ENCODE measurements at regions not wholly inside any gene's neighbourhood (a gene's known extent, or its start where the extent isn't known, plus 50 kb on each side); places are given as distances from the start of the nearest gene placed in this dataset.

DNA sequence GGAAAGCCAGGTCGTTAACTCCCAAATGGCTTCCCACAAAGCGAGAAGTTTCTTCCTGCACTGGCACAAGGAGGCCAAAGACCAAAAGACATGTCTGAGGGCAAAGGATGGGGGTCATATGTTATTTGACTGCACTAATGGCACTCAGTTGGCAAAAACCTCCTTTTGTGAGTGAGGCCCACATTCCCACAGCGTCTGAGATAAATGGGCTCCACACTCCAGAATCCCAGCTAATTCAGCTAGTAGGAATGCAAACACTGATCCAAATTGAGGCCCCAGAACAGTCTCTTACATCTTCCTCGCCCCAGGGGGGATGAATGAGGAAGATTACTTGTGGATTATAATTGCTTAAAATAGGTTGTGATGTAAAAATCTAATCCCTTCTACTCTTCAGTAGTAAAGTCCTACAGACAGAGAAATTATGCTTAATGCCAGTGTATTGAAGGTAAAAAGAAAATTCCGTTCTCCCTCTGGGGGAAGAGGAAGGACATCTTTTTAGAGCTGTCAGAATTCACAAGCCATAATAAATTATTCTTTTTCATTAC lies 86.4 kb upstream of the PIWIL1 start:
- no peak overlapping the region for H3K4me3 Mint-ChIP-seq (ENCODE audit: unreplicated experiment)
- no peaks in the 10 kb centered on the region for H3K27me3 ChIP-seq (replicated peaks; ENCODE audit: control insufficient read depth, insufficient read depth, low read length)
- H3K4me3 ChIP-seq (ENCODE audit: low read depth, low read length) = no peak overlapping the region
- CTCF ChIA-PET = no interaction called here
- no TSS peak for BruUV-seq (replicated peaks)
- H3K36me3 Mint-ChIP-seq (ENCODE audit: insufficient read depth, unreplicated experiment) = no peaks in the 10 kb centered on the region
- TF ChIP-seq, protein P1, sequence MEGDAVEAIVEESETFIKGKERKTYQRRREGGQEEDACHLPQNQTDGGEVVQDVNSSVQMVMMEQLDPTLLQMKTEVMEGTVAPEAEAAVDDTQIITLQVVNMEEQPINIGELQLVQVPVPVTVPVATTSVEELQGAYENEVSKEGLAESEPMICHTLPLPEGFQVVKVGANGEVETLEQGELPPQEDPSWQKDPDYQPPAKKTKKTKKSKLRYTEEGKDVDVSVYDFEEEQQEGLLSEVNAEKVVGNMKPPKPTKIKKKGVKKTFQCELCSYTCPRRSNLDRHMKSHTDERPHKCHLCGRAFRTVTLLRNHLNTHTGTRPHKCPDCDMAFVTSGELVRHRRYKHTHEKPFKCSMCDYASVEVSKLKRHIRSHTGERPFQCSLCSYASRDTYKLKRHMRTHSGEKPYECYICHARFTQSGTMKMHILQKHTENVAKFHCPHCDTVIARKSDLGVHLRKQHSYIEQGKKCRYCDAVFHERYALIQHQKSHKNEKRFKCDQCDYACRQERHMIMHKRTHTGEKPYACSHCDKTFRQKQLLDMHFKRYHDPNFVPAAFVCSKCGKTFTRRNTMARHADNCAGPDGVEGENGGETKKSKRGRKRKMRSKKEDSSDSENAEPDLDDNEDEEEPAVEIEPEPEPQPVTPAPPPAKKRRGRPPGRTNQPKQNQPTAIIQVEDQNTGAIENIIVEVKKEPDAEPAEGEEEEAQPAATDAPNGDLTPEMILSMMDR (IDR thresholded peaks at IDR 0.05; ENCODE audit: insufficient read depth in 1 of 2, low read depth in 1 of 2, low read length in 1 of 2, severe bottlenecking in 1 of 2, unreplicated experiment in 1 of 2) = no peak
- H3K9me3 Mint-ChIP-seq (ENCODE audit: unreplicated experiment) = no peaks in the 10 kb centered on the region
- POLR2A ChIA-PET = no interaction called here
- no peaks in the 10 kb centered on the region for H3K4me1 Mint-ChIP-seq (ENCODE audit: low read depth, unreplicated experiment)
- no peaks in the 10 kb centered on the region for H3K4me1 ChIP-seq
- no peaks in the 10 kb centered on the region for H3K36me3 ChIP-seq (ENCODE audit: control insufficient read depth, insufficient read depth, low read length)
- no peaks in the 10 kb centered on the region for H3K9me3 ChIP-seq
- no peak for DNase-seq
- intact Hi-C loops (cut with micrococcal nuclease; ENCODE audit: unreplicated experiment) = no loop called here
- no peak overlapping the region for H3K27ac Mint-ChIP-seq (ENCODE audit: unreplicated experiment)
- H3K27me3 Mint-ChIP-seq (ENCODE audit: insufficient read depth, unreplicated experiment) = peaks cover 2% of the 10 kb centered on the region

DNA sequence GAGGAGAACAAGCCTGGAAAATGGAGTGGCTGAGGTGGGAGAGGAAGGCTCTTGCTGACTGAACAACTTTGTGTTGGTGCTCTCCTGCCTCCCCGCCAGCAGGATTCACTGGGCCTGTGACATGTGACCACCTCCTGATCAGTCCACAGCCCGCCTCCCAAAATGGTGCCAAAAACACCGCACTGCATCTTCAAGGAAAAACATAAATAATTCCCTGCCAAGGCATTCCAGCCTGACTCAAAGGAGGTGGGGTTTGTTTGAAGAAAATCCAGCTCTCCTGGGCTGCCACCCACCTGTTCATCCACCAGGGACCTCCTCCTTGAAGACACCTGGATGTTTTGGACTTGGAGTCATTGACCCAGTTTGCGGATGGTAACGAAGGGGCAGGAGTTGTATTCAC lies 83.8 kb upstream of the PIWIL1 start:
- Mint-ChIP-seq H3K4me3 (ENCODE audit: unreplicated experiment) (no peak overlapping the region), H3K4me1 (ENCODE audit: low read depth, unreplicated experiment) (no peaks in the 10 kb centered on the region), H3K9me3 (ENCODE audit: unreplicated experiment) (no peaks in the 10 kb centered on the region), H3K36me3 (ENCODE audit: insufficient read depth, unreplicated experiment) (no peaks in the 10 kb centered on the region), H3K27me3 (ENCODE audit: insufficient read depth, unreplicated experiment) (no peaks in the 10 kb centered on the region), H3K27ac (ENCODE audit: unreplicated experiment) (no peak overlapping the region)
- no peaks in the 10 kb centered on the region for H3K4me1 ChIP-seq
- no peak for DNase-seq
- no peaks in the 10 kb centered on the region for H3K27me3 ChIP-seq (replicated peaks; ENCODE audit: control insufficient read depth, insufficient read depth, low read length)
- intact Hi-C loops (cut with micrococcal nuclease; ENCODE audit: unreplicated experiment) = no loop called here
- no TSS peak for BruUV-seq (replicated peaks)
- ChIA-PET POLR2A (no interaction called here), CTCF (no interaction called here)
- TF ChIP-seq, protein P1 (IDR thresholded peaks at IDR 0.05; ENCODE audit: insufficient read depth in 1 of 2, low read depth in 1 of 2, low read length in 1 of 2, severe bottlenecking in 1 of 2, unreplicated experiment in 1 of 2) = no peak
- no peak overlapping the region for H3K4me3 ChIP-seq (ENCODE audit: low read depth, low read length)
- no peaks in the 10 kb centered on the region for H3K36me3 ChIP-seq (ENCODE audit: control insufficient read depth, insufficient read depth, low read length)
- H3K9me3 ChIP-seq = no peaks in the 10 kb centered on the region

DNA sequence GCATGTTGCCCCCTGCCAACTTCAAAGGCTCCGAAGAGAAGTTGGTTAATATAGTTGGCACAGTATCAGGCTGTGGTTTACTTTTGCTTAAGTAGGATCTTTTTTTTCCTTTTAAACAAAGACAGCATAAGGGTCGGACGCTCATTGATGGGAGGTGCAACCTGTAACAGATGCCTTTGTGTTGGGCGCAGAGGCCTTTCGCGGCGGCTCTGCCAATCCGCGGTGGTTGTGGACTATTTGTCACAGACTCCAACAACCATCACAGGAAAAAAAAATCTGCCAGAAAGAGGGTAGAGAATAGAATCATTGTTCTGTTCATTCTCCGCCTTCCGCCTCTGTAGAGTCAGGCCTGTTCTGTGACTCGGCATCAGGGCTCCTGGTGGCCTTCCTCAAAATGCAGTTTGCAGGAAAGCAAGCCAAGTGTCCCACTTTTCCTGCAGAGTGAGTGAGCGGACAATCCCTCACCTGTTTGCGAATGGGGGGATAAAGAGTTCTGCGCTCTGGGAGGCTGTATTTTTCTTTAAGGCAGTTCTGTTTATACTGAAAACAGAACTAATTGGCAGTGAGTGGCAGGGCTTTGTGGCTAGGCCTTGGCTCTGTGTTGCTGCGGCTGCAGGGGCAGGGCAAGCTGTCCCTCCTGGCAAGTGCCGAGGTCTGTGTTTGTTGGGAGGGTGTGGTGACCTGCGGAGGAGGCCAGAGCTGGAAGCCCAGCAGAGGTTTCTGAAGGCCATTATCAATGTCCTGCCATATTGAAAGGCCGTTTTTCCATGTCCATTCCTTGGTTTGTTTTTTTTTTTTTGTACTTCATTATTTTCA lies 83.0 kb upstream of the PIWIL1 start:
- H3K4me1 ChIP-seq = no peaks in the 10 kb centered on the region
- Mint-ChIP-seq H3K27ac (ENCODE audit: unreplicated experiment) (no peak overlapping the region), H3K4me3 (ENCODE audit: unreplicated experiment) (no peak overlapping the region), H3K4me1 (ENCODE audit: low read depth, unreplicated experiment) (no peaks in the 10 kb centered on the region), H3K27me3 (ENCODE audit: insufficient read depth, unreplicated experiment) (no peaks in the 10 kb centered on the region), H3K36me3 (ENCODE audit: insufficient read depth, unreplicated experiment) (no peaks in the 10 kb centered on the region), H3K9me3 (ENCODE audit: unreplicated experiment) (no peaks in the 10 kb centered on the region)
- no TSS peak for BruUV-seq (replicated peaks)
- TF ChIP-seq, protein P1 (IDR thresholded peaks at IDR 0.05; ENCODE audit: insufficient read depth in 1 of 2, low read depth in 1 of 2, low read length in 1 of 2, severe bottlenecking in 1 of 2, unreplicated experiment in 1 of 2) = no peak
- H3K27me3 ChIP-seq (replicated peaks; ENCODE audit: control insufficient read depth, insufficient read depth, low read length) = no peaks in the 10 kb centered on the region
- H3K36me3 ChIP-seq (ENCODE audit: control insufficient read depth, insufficient read depth, low read length) = no peaks in the 10 kb centered on the region
- ChIA-PET CTCF (no interaction called here), POLR2A (no interaction called here)
- no peaks in the 10 kb centered on the region for H3K9me3 ChIP-seq
- no peak for DNase-seq
- no peak overlapping the region for H3K4me3 ChIP-seq (ENCODE audit: low read depth, low read length)
- intact Hi-C loops (cut with micrococcal nuclease; ENCODE audit: unreplicated experiment) = no loop called here

Data from Caco-2 (cell line).